Gastrocnemius medialis (tissue), 4 donors: ENCODE measurements at regions not wholly inside any gene's neighbourhood (a gene's known extent, or its start where the extent isn't known, plus 50 kb on each side); places are given as distances from the start of the nearest gene placed in this dataset.

Source experiments
- POLR2A ChIP-seq, 2 donors: fragments of 450-650 bp; IDR thresholded peaks; one replicate each; pipeline ENCODE4 v1.6.1; 2017; ENCODE audit warnings: antibody characterized with exemption in 2 of 2, mild to moderate bottlenecking in 2 of 2, moderate library complexity in 2 of 2
- TF ChIP-seq, protein P1 (sequence below), 5 experiments: fragments of 450-650 bp in 3 of 5; fragments of 200-600 bp in 2 of 5; sonication (generic) in 2 of 5; IDR thresholded peaks in 4 of 5; conservative IDR thresholded peaks in 1 of 5; 1 replicate in 4 of 5; 2 replicates in 1 of 5; pipeline ENCODE4 v1.5.1; 2016 to 2019; ENCODE audit warnings: antibody characterized with exemption in 5 of 5, mild to moderate bottlenecking in 3 of 5, moderate library complexity in 3 of 5

DNA sequence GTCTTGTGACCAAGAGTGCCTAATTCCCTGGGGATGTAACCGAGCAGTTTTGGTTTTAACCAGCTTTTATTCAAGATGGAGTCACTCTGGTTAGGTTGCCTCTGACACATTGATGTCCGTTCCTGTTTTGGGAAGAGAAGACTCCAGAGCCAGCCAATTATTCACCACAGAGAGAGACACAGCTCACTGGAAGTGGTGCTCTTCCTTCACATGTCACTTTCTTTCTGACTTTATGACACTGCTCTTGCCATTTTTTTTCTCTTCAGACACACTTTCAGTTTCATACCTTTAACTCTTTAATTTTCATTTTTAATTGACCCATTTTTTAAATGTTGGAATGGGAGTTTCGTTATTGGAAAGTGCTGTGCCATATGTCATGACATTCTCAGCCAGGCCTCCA is 418.4 kb upstream of the FSTL5 start:
- TF ChIP-seq, protein P1, sequence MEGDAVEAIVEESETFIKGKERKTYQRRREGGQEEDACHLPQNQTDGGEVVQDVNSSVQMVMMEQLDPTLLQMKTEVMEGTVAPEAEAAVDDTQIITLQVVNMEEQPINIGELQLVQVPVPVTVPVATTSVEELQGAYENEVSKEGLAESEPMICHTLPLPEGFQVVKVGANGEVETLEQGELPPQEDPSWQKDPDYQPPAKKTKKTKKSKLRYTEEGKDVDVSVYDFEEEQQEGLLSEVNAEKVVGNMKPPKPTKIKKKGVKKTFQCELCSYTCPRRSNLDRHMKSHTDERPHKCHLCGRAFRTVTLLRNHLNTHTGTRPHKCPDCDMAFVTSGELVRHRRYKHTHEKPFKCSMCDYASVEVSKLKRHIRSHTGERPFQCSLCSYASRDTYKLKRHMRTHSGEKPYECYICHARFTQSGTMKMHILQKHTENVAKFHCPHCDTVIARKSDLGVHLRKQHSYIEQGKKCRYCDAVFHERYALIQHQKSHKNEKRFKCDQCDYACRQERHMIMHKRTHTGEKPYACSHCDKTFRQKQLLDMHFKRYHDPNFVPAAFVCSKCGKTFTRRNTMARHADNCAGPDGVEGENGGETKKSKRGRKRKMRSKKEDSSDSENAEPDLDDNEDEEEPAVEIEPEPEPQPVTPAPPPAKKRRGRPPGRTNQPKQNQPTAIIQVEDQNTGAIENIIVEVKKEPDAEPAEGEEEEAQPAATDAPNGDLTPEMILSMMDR (IDR thresholded peaks at IDR 0.05 in 4 of 5, conservative IDR thresholded peaks at IDR 0.05 in 1 of 5): no peak
- TF ChIP-seq POLR2A (IDR thresholded peaks at IDR 0.05): no peak
